Tibial nerve (tissue), 3 donors: ENCODE measurements at regions not wholly inside any gene's neighbourhood (a gene's known extent, or its start where the extent isn't known, plus 50 kb on each side); places are given as distances from the start of the nearest gene placed in this dataset.

Experiments used
- CTCF ChIP-seq, 5 experiments: fragments of 200-600 bp in 3 of 5; fragments of 450-650 bp in 2 of 5; sonication (generic) in 3 of 5; IDR thresholded peaks; one replicate each; pipeline ENCODE4 v1.5.1; 2016 to 2019; ENCODE audit warnings: antibody characterized with exemption in 5 of 5, mild to moderate bottlenecking in 3 of 5, moderate library complexity in 2 of 5
- POLR2A ChIP-seq, 2 donors: fragments of 450-650 bp; IDR thresholded peaks; one replicate each; pipeline ENCODE4 v1.6.1; 2017; ENCODE audit warnings: antibody characterized with exemption in 2 of 2, mild to moderate bottlenecking in 2 of 2, moderate library complexity in 2 of 2

DNA sequence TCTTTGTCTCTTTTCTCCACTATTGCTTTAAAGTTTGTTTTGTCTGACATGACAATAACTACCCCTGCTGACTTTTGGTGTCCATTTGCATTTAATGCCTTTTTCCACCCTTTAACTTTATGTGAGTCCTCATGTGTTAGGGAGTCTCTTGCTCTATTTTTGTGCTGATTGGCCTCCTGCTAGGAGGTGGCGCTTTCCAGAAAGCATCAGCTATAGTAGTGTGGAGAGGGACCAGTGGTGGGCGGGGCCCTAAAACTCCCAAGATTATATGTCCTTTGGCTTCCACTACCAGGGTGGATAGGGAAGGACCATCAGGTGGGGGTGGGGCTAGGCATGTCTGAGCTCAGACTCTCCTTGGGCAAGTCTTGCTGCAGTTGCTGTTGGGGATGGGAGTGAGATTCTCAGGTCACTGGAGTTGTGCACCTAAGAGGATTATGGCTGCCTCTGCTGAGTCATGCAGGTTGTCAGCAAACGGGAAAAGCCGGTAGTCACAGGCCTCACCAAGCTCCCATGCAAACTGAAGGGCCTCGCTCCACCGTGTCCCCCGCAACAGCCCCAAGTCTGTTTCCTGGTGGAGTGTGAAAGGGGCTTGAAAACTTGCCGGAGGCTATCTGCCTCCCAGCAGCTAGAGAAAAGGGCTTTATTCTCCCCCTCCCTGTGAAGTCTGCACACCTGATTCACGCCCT is 156.3 kb downstream of the CPEB2 start:
- TF ChIP-seq POLR2A (IDR thresholded peaks at IDR 0.05) (no peak), CTCF (IDR thresholded peaks at IDR 0.05) (no peak)
